Panc1 (cell line): ENCODE measurements at regions not wholly inside any gene's neighbourhood (a gene's known extent, or its start where the extent isn't known, plus 50 kb on each side); places are given as distances from the start of the nearest gene placed in this dataset.

Experiments used
- CTCF ChIP-seq: fragments of 450-650 bp; IDR thresholded peaks from 2 replicates; pipeline ENCODE4 v1.5.1; 2017; ENCODE audit warnings: mild to moderate bottlenecking
- REST ChIP-seq, 2 experiments: IDR thresholded peaks; 2 replicates each; pipeline ENCODE4 v1.6.1; 2011 to 2012; ENCODE audit warnings: low read depth in 2 of 2, control low read depth in 1 of 2, low read length in 1 of 2, mild to moderate bottlenecking in 1 of 2, moderate library complexity in 1 of 2; ENCODE audit not compliant: insufficient read depth in 1 of 2
- SIN3A ChIP-seq: IDR thresholded peaks from 2 replicates; pipeline ENCODE4 v1.6.1; 2012; ENCODE audit warnings: low read depth, mild to moderate bottlenecking, low read length, moderate library complexity, borderline replicate concordance; ENCODE audit not compliant: insufficient read depth

GRCh38 chr5:164713682-164714081 lies 1208.3 kb downstream of the MAT2B start:
- TF ChIP-seq CTCF (no peak), REST (IDR thresholded peaks at IDR 0.05; ENCODE audit: insufficient read depth in 1 of 2, low read depth in 2 of 2, low read length in 1 of 2) (no peak), SIN3A (no peak)
